ENCODE measurements at regions not wholly inside any gene's neighbourhood (a gene's known extent, or its start where the extent isn't known, plus 50 kb on each side); places are given as distances from the start of the nearest gene placed in this dataset.

GRCh38 chr9:28929433-28929832 lies 1356.2 kb upstream of the C9orf72 start (continued):
- TF ChIP-seq DMTF1 (CRISPR knock-in tag; IDR thresholded peaks at IDR 0.05) (no peak), ARID4A (CRISPR knock-in tag; IDR thresholded peaks at IDR 0.05; ENCODE audit: borderline replicate concordance) (no peak), PHB2 (IDR thresholded peaks at IDR 0.05; ENCODE audit: partially characterized antibody) (no peak), LRRFIP1 (CRISPR knock-in tag; conservative IDR thresholded peaks at IDR 0.05) (no peak), YEATS2 (CRISPR knock-in tag; IDR thresholded peaks at IDR 0.05; ENCODE audit: borderline replicate concordance) (no peak), ZBTB38 (CRISPR knock-in tag; IDR thresholded peaks at IDR 0.05) (no peak), TOE1 (CRISPR knock-in tag; IDR thresholded peaks at IDR 0.05) (no peak), SOX5 (CRISPR knock-in tag; IDR thresholded peaks at IDR 0.05; ENCODE audit: borderline replicate concordance) (no peak), NR2F1 (CRISPR knock-in tag; IDR thresholded peaks at IDR 0.05) (no peak)
